ENCODE measurements at regions not wholly inside any gene's neighbourhood (a gene's known extent, or its start where the extent isn't known, plus 50 kb on each side); places are given as distances from the start of the nearest gene placed in this dataset.

GRCh38 chr12:4201333-4202100 lies 72.0 kb upstream of the CCND2 start:
- Histone ChIP-seq H3K36me3 (ENCODE audit: insufficient read depth, low read length) (no peaks in the 10 kb centered on the region), H3K9me3 (ENCODE audit: control insufficient read depth in 1 of 2, insufficient read depth in 1 of 2, low read length in 2 of 2) (no peaks in the 10 kb centered on the region), H3K4me1 (ENCODE audit: insufficient read depth, low read length) (peaks cover 3% of the 10 kb centered on the region), H3K4me3 (ENCODE audit: low read length) (no peak overlapping the region), H3K27me3 (ENCODE audit: control insufficient read depth in 1 of 2, insufficient read depth in 2 of 2, low read length in 2 of 2) (no peaks in the 10 kb centered on the region), H3K27ac (ENCODE audit: low read depth in 1 of 2, low read length in 2 of 2) (no peak overlapping the region)
- H3K4me1 Mint-ChIP-seq (ENCODE audit: low read depth): no peaks in the 10 kb centered on the region
- TF ChIP-seq CTCF (IDR thresholded peaks at IDR 0.05): no peak
- ChIA-PET POLR2A (no interaction called here), CTCF (no interaction called here)
- intact Hi-C loops (cut with DNase I, micrococcal nuclease): no loop called here
- no peak for ATAC-seq (ENCODE audit: poor library complexity)
- no peak overlapping the region for H3K27ac Mint-ChIP-seq
- no peak overlapping the region for H3K4me3 Mint-ChIP-seq
- no peaks in the 10 kb centered on the region for H3K36me3 Mint-ChIP-seq (ENCODE audit: low read depth)
- DNase-seq: no peak
- H3K9me3 Mint-ChIP-seq: no peaks in the 10 kb centered on the region
- no peaks in the 10 kb centered on the region for H3K27me3 Mint-ChIP-seq

GRCh38 chr12:4197922-4198763 lies 75.4 kb upstream of the CCND2 start:
- TF ChIP-seq CTCF (IDR thresholded peaks at IDR 0.05): no peak
- no peaks in the 10 kb centered on the region for H3K36me3 ChIP-seq (ENCODE audit: insufficient read depth, low read length)
- POLR2A ChIA-PET: no interaction called here
- ATAC-seq (ENCODE audit: poor library complexity) (no peak), DNase-seq (no peak)
- no peaks in the 10 kb centered on the region for H3K27me3 Mint-ChIP-seq
- H3K9me3 Mint-ChIP-seq: no peaks in the 10 kb centered on the region
- H3K4me1 ChIP-seq (ENCODE audit: insufficient read depth, low read length): peaks cover 3% of the 10 kb centered on the region
- no peak overlapping the region for H3K4me3 ChIP-seq (ENCODE audit: low read length)
- no peaks in the 10 kb centered on the region for H3K4me1 Mint-ChIP-seq (ENCODE audit: low read depth)
- no peak overlapping the region for H3K4me3 Mint-ChIP-seq
- H3K27ac ChIP-seq (ENCODE audit: low read depth in 1 of 2, low read length in 2 of 2): no peak overlapping the region
- no peaks in the 10 kb centered on the region for H3K27me3 ChIP-seq (ENCODE audit: control insufficient read depth in 1 of 2, insufficient read depth in 2 of 2, low read length in 2 of 2)
- no peaks in the 10 kb centered on the region for H3K36me3 Mint-ChIP-seq (ENCODE audit: low read depth)
- no peak overlapping the region for H3K27ac Mint-ChIP-seq
- no peaks in the 10 kb centered on the region for H3K9me3 ChIP-seq (ENCODE audit: control insufficient read depth in 1 of 2, insufficient read depth in 1 of 2, low read length in 2 of 2)
- intact Hi-C loops (cut with DNase I, micrococcal nuclease): no loop called here
- CTCF ChIA-PET: no interaction called here

GRCh38 chr12:4196805-4197420 lies 76.6 kb upstream of the CCND2 start:
- H3K4me1 Mint-ChIP-seq (ENCODE audit: low read depth): no peaks in the 10 kb centered on the region
- H3K27ac Mint-ChIP-seq: no peak overlapping the region
- no peak for ATAC-seq (ENCODE audit: poor library complexity)
- H3K27me3 Mint-ChIP-seq: no peaks in the 10 kb centered on the region
- intact Hi-C loops (cut with DNase I, micrococcal nuclease): no loop called here
- DNase-seq: no peak
- Histone ChIP-seq H3K27ac (ENCODE audit: low read depth in 1 of 2, low read length in 2 of 2) (no peak overlapping the region), H3K27me3 (ENCODE audit: control insufficient read depth in 1 of 2, insufficient read depth in 2 of 2, low read length in 2 of 2) (no peaks in the 10 kb centered on the region), H3K9me3 (ENCODE audit: control insufficient read depth in 1 of 2, insufficient read depth in 1 of 2, low read length in 2 of 2) (no peaks in the 10 kb centered on the region), H3K36me3 (ENCODE audit: insufficient read depth, low read length) (no peaks in the 10 kb centered on the region), H3K4me1 (ENCODE audit: insufficient read depth, low read length) (peaks cover 3% of the 10 kb centered on the region), H3K4me3 (ENCODE audit: low read length) (no peak overlapping the region)
- ChIA-PET CTCF (no interaction called here), POLR2A (interaction anchor here (1.3 kb wide), 1 partner anchor 13 kb away, joined by 3 read pairs; no protein-coding TSS in a partner anchor)
- TF ChIP-seq CTCF (IDR thresholded peaks at IDR 0.05): no peak
- H3K36me3 Mint-ChIP-seq (ENCODE audit: low read depth): no peaks in the 10 kb centered on the region
- no peaks in the 10 kb centered on the region for H3K9me3 Mint-ChIP-seq
- no peak overlapping the region for H3K4me3 Mint-ChIP-seq
